HG03460 (cell line): ENCODE measurements at regions not wholly inside any gene's neighbourhood (a gene's known extent, or its start where the extent isn't known, plus 50 kb on each side); places are given as distances from the start of the nearest gene placed in this dataset.

Source experiments
- ATAC-seq: cut with Tn5 transposase; IDR thresholded peaks from one replicate; pipeline ENCODE4 v1.9.1; 2021; ENCODE audit not compliant: unreplicated experiment

- no peak for ATAC-seq
Measured at GRCh38 chr6:12420626-12421025, 130.5 kb downstream of the EDN1 start.

DNA sequence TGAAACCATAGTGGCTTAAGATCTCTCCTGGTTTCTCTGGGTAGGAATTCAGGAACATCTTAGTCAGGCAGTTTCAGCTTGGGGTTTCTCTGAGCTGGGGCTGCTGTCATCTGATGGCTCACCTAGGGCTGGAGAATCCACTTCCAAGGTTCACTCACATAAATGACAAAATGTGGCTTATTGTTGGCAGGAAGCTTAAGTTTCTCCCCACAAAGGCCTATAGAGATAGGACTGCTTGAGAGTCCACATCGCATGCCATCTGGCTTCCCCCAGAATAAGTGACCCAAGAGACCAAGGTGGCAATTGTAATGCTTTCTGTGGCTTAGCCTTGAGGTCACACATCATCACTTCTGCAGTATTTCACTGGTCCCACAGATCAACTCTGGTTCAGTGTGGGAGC lies 131.4 kb downstream of the EDN1 start:
- no peak for ATAC-seq

DNA sequence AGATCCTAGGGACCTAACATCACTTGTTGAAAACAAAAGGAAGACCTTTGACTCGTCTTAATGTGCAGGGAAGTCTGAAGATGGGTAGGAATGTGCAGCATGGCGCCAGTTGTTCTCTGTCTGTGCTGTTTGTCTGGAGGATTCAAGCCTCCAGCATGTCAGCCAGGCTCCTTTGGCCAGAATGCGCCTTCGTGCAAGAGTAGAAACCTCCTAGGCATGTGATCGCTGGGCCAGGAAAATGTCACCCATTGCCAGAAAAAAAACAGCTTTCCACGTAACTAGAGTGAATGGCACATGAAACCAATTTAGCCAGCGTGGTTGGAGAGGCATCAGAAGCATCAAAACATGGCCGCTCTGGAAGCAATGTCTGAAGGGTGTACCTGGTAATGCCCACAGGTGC lies 132.7 kb downstream of the EDN1 start:
- no peak for ATAC-seq

- ATAC-seq = no peak
Measured at GRCh38 chr6:12423832-12424231, 133.7 kb downstream of the EDN1 start.

GRCh38 chr6:12426121-12426520 lies 136.0 kb downstream of the EDN1 start:
- ATAC-seq = no peak

GRCh38 chr6:12431023-12431422 lies 140.9 kb downstream of the EDN1 start:
- no peak for ATAC-seq

GRCh38 chr6:12436224-12436623 lies 146.1 kb downstream of the EDN1 start:
- ATAC-seq = no peak

DNA sequence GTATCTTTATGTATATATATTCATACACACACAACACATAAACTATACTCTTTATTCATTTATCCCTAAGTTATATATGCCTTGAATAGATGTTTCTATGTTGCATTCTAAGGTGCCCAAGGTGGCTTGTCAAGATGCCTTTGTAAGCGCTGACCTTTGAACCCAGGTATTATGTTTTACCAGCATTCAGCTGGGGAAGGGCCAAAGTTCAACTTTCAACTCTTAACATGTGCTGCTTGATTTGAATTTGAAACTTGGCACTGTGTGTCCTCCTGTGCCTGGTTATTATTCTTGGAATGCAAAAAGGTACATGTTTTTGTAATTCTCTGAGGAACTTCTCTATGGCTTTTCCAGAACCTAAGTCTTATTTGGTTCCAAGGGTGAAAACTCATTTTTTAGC lies 146.5 kb downstream of the EDN1 start:
- ATAC-seq = no peak

DNA sequence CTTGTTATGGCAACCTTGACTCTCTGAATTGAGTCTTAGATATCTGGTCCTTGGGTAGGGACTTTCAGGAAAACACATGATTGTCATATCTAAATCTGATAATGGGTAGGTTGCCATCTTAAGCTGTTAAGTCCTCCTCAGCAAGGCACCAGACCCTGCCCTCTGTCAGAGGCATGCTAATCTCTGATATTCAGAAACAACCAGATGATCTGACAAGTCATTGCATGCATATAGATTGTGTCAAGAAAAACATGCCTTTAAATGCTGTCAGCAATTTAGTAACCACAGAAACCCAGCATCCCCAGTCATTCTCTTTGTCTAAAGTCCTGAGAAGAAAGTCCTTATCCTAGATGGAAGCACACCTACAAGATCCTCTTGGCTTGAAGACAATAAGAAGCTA lies 149.1 kb downstream of the EDN1 start:
- ATAC-seq = no peak

DNA sequence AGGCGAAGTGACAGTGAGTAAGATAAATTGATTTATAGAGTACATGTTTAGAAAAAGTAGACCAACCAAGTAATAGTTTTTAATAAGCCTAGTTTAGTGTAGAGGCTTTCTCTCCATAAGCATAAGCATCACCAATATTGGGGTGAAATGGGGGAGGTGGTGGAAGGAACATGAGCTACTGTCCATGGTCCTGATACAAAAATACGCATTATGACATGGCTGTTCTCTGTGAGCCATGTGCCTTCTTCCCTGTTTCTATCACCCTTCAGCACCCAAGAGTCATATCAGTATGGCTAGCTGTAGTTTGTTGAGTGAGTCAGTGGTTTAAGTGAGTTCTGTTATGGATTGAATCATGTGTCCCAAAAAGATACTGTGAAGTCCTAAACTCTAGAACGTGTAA lies 150.8 kb downstream of the EDN1 start:
- ATAC-seq = no peak

GRCh38 chr6:12442455-12442854 lies 152.3 kb downstream of the EDN1 start:
- no peak for ATAC-seq

DNA sequence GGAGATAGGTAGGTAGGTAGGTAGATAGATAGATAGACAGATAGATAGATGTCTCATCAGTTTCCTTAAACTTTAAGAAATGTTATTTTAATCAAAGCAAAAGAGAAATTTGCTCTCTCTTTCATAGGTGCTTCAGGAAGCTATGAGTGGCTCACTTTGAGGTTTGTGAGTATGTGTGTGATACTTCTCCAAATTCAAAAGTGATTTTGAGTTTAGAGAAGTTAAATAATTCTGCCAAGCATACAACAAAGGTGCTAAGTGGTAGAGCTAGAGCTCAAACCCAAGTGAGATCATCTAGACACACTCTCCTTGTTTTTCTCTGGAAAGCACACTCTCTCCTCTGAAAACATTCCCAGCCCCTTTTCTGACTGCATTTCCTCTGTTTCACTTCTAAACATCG lies 156.2 kb downstream of the EDN1 start:
- no peak for ATAC-seq

DNA sequence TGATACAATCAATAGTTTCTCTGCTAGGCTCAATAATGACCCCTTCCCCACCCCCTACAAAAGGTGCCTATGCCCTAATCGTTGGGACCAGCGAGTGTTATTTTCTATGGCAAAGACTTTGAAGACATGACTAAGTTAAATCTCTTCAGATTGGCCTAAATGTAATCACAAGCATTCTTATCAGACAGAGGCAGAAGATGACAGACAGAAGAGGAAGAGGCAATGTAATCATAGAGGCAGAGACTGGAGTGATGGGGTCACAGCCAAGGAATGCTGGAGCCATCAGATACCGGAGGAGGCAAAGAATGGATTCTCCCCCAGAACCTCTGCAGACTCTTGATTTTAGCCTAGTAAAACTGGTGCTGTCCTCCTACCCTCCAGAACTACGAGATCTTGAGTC lies 159.3 kb downstream of the EDN1 start:
- no peak for ATAC-seq

- ATAC-seq = no peak
Measured at GRCh38 chr6:12450467-12450866, 160.3 kb downstream of the EDN1 start.

- no peak for ATAC-seq
Measured at GRCh38 chr6:12456343-12456742, 166.2 kb downstream of the EDN1 start.

- no peak for ATAC-seq
Measured at GRCh38 chr6:12457094-12457493, 166.9 kb downstream of the EDN1 start.

DNA sequence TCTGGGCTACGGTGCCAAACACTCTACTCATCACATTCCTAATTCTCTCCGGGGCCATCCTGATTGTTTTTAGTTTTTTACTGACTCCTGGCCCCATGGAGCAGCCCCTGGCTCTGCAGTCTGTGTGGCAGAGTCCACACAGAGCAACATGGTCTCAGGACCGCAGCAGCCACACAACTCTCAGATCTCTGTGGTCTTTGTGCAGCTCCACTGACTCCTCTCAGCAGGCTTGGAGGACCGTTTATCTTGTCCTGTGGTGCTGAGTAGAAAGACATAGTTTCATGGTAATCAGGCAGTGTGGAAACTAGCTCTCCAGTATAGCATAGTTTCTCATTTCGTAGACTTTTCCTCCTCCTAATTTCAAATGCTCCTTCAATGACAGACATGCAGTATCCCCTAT lies 168.4 kb downstream of the EDN1 start:
- ATAC-seq = no peak

DNA sequence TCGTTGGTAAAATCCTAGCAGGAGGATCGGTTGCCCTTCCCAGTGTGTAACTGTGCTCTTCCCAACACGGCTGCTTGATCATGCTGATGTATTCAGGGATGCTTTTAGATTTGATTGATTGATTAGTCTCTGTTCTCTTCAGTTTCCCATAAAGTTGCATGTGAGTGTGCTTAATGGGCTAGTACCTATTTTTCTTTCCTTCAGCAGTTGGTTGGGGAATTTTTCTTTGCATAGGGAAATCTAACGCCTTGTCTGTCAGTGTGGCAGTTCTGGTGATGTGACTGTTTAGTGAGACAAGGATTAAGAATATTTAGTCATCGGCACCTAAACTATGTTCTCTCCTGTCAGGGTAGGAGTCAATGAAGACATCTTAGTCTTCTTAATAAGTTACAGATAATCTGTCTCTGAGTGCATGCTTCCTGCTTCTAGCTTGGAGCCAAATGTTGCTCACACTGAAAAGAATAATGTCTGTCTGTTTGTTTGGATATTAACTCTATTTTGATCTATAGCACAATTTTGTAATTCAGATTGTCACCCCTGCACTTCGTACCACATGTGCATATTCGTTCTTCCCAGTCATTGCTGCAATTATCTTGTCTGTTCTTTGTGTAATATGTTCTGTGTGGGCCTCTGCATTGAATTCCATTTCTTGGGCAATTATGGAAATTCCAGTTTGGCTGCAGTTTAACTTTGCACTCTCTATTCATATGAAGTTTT lies 169.9 kb downstream of the EDN1 start:
- no peak for ATAC-seq

- no peak for ATAC-seq
Measured at GRCh38 chr6:12467706-12468670, 177.8 kb downstream of the EDN1 start.

GRCh38 chr6:12472601-12473038 lies 182.5 kb downstream of the EDN1 start:
- no peak for ATAC-seq

DNA sequence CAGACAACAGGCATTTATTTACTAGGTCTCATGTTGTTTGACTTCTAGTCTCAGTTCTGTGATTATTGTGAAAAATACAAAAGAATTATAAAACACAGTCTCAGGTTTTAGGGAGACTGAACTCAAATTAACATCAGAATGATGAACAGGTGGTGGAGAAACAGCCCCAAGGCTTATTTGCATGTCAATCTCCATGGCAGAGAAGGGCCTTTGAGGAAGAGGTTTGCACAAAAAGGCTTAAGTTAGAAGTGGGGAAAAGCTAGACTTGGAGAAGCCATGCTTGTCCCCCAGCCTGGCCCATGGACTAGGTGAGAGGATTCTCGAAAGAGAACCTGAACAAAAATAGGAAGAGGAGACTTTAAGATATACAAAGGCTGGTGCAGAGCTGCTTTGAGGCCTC lies 183.3 kb downstream of the EDN1 start:
- ATAC-seq = no peak
